GM06990 (cell line): ENCODE measurements at regions not wholly inside any gene's neighbourhood (a gene's known extent, or its start where the extent isn't known, plus 50 kb on each side); places are given as distances from the start of the nearest gene placed in this dataset.

Source experiments
- DNase-seq: peaks from one replicate; pipeline ENCODE4 v3.0.0-alpha.2; 2011; ENCODE audit not compliant: insufficient read length; ENCODE audit errors: extremely low read depth
- H3K27me3 ChIP-seq: replicated peaks from 2 replicates; pipeline ENCODE4 v1.6.0; 2011; ENCODE audit warnings: low read length; ENCODE audit not compliant: control insufficient read depth, insufficient read depth
- H3K36me3 ChIP-seq: 2 replicates; pipeline ENCODE4 v1.5.1; 2011; ENCODE audit warnings: low read length; ENCODE audit not compliant: control insufficient read depth, insufficient read depth
- H3K4me3 ChIP-seq: replicated peaks from 2 replicates; pipeline ENCODE4 v1.5.1; 2011; ENCODE audit warnings: low read depth, mild to moderate bottlenecking, control low read depth, low read length
- TF ChIP-seq, protein P1 (sequence below): IDR thresholded peaks from 2 replicates; pipeline ENCODE4 v1.5.1; 2011; ENCODE audit warnings: low read length, control low read depth, mild to moderate bottlenecking, inconsistent platforms; ENCODE audit not compliant: insufficient read depth, poor library complexity, severe bottlenecking

DNA sequence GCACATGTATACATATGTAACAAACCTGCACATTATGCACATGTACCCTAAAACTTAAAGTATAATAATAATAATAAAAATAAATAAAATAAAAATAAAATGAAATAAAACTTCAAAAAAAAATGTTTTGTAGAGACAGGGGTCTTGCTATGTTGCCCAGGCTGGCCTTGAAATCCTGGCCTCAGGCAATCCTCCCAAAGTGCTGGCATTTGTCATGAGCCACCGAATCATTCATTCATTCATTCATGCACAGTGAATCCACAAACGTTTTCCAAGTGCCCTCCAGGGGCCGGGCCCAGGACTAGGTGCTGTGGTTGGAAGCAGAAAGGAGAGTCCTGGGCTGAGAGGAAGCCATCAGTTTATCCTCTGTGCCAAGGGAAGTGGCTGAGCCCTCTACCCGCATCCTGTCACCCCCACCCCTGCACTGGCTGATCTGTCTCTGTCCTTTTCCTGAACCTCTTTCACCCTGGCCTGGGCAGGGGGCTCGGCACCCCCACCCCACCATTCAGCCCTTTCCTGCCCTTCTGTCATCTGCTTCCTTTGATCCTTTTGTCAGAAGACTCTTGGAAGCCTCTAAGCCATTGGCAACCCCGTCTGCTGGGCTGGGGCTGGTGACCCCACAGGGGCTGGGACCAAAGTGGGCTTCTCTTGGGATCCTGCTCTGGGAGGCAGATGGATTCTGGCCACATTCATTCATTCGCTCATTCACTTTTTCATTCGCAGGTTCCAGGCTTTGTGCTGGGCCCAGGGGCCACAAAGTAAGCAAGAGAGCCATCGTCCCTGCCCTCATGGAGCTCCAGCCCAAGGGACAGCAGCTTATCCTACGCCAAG lies 84.3 kb downstream of the IGLL1 start:
- H3K36me3 ChIP-seq: no peaks in the 10 kb centered on the region
- no peaks in the 10 kb centered on the region for H3K27me3 ChIP-seq
- H3K4me3 ChIP-seq: no peak overlapping the region
- DNase-seq: no peak
- TF ChIP-seq, protein P1, sequence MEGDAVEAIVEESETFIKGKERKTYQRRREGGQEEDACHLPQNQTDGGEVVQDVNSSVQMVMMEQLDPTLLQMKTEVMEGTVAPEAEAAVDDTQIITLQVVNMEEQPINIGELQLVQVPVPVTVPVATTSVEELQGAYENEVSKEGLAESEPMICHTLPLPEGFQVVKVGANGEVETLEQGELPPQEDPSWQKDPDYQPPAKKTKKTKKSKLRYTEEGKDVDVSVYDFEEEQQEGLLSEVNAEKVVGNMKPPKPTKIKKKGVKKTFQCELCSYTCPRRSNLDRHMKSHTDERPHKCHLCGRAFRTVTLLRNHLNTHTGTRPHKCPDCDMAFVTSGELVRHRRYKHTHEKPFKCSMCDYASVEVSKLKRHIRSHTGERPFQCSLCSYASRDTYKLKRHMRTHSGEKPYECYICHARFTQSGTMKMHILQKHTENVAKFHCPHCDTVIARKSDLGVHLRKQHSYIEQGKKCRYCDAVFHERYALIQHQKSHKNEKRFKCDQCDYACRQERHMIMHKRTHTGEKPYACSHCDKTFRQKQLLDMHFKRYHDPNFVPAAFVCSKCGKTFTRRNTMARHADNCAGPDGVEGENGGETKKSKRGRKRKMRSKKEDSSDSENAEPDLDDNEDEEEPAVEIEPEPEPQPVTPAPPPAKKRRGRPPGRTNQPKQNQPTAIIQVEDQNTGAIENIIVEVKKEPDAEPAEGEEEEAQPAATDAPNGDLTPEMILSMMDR: no peak

DNA sequence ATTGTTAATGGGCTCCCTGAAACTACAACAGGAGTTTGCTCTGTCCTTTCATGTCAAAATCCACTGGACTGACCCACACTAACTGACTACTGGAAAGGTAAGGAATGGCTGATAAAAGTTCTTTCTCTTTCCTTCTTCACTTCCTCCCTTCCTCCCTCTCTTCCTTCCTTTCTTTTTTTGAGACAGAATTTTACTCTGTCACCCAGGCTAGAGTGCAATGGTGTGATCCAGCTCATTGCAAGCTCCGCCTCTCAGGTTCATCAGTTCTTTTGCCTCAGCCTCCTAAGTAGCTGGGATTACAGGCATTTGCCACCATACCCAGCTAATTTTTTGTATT lies 85.2 kb downstream of the IGLL1 start:
- H3K4me3 ChIP-seq: no peak overlapping the region
- TF ChIP-seq, protein P1: no peak
- H3K36me3 ChIP-seq: no peaks in the 10 kb centered on the region
- no peak for DNase-seq
- no peaks in the 10 kb centered on the region for H3K27me3 ChIP-seq

DNA sequence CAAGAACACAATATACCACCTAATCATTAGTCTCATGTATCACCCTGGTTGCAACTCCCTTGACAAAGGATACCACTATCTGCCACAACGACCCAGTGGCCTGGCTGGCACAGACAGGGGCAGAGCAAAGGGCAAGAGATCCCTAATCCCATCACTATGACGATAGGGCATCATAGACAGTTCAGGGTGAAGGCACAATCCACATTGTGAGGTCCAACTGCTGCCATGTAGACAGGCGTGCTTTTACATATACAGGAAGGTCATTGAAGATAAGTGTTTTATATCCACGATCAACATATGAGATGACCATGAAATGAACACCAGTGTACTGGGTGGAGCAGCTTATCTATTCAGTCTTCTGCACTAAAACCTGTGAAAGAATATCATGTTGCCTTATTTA lies 94.6 kb downstream of the IGLL1 start:
- Histone ChIP-seq H3K36me3 (no peaks in the 10 kb centered on the region), H3K27me3 (no peaks in the 10 kb centered on the region), H3K4me3 (no peak overlapping the region)
- TF ChIP-seq, protein P1: no peak
- DNase-seq: no peak

DNA sequence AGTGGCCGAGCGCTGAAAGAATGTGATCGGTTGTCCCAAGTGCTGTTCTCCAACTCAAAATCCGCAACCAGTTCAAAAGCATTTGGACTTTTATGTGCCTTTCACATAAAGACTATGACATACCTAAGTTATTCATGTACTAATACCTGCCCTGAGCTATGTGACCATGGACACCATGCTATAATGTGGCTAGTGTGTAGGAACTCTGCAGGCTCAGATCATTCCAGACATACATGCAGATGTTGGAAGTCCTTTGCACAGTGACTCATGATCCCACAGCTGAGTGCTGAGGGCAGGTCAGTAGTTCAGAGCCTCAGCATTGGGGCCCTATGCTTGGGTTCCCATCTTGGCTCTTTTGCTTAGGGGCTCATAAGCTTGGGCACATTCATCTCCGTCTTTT lies 95.4 kb downstream of the IGLL1 start:
- TF ChIP-seq, protein P1: no peak
- H3K4me3 ChIP-seq: no peak overlapping the region
- H3K36me3 ChIP-seq: no peaks in the 10 kb centered on the region
- no peak for DNase-seq
- H3K27me3 ChIP-seq: no peaks in the 10 kb centered on the region

DNA sequence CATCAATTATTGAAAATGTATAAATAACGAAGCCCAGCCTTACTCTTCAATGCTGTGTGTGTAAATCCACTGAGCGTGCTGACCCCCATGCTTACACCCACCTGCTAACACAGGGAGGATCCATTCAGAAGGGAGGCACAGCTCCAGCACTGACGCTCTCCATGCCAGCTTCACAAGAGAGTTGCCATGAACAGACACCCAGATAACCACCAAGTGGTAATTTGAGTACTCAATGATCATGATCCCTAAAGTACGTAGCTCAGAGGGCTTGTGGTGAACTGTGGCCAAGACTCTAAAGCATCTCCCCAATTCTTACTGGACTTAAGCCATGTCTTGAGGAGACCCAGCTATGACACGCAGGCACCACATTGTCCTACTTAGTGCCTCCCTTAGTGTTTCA lies 98.7 kb downstream of the IGLL1 start:
- TF ChIP-seq, protein P1: no peak
- H3K4me3 ChIP-seq: no peak overlapping the region
- H3K36me3 ChIP-seq: no peaks in the 10 kb centered on the region
- H3K27me3 ChIP-seq: no peaks in the 10 kb centered on the region
- DNase-seq: no peak
